ENCODE measurements at regions not wholly inside any gene's neighbourhood (a gene's known extent, or its start where the extent isn't known, plus 50 kb on each side); places are given as distances from the start of the nearest gene placed in this dataset.

GRCh38 chr17:77531002-77531401, 390.2 kb downstream of the SEC14L1 start:
- TF ChIP-seq CTCF (IDR thresholded peaks at IDR 0.05): no peak
- no peak for TF ChIP-seq POLR2AphosphoS5 (IDR thresholded peaks at IDR 0.05)
- TF ChIP-seq EP300 (IDR thresholded peaks at IDR 0.05; ENCODE audit: low read depth): no peak

All from transverse colon (tissue), 4 donors.